Neural crest cell (in vitro differentiated cells): ENCODE measurements at regions not wholly inside any gene's neighbourhood (a gene's known extent, or its start where the extent isn't known, plus 50 kb on each side); places are given as distances from the start of the nearest gene placed in this dataset.

ENCODE experiments used
- DNase-seq: peaks from one replicate; pipeline ENCODE4 v3.0.0; 2021; ENCODE audit warnings: low read depth, mixed read lengths, low spot score
- H3K27ac Mint-ChIP-seq: one replicate; pipeline ENCODE4 v1.8.0; 2021; ENCODE audit warnings: mild to moderate bottlenecking, mixed read lengths; ENCODE audit not compliant: unreplicated experiment
- H3K27me3 Mint-ChIP-seq: 2 replicates; pipeline ENCODE4 v1.8.0; 2021; ENCODE audit warnings: low read depth, mild to moderate bottlenecking, mixed read lengths
- H3K36me3 Mint-ChIP-seq: 2 replicates; pipeline ENCODE4 v1.8.0; 2021; ENCODE audit warnings: low read depth, mild to moderate bottlenecking, mixed read lengths
- H3K4me1 Mint-ChIP-seq: 2 replicates; pipeline ENCODE4 v1.8.0; 2021; ENCODE audit warnings: mixed read lengths
- H3K4me3 Mint-ChIP-seq: one replicate; pipeline ENCODE4 v1.8.0; 2021; ENCODE audit warnings: mild to moderate bottlenecking, mixed read lengths
- H3K9me3 Mint-ChIP-seq: 2 replicates; pipeline ENCODE4 v1.8.0; 2021; ENCODE audit warnings: mixed read lengths
- CTCF ChIP-seq: fragments of 200-600 bp; sonication (generic); conservative IDR thresholded peaks from 2 replicates; pipeline ENCODE4 v1.5.0; 2021; ENCODE audit warnings: antibody characterized with exemption, mild to moderate bottlenecking

- Mint-ChIP-seq H3K4me3 (no peak overlapping the region), H3K27me3 (no peaks in the 10 kb centered on the region), H3K4me1 (no peaks in the 10 kb centered on the region), H3K36me3 (no peaks in the 10 kb centered on the region), H3K9me3 (no peaks in the 10 kb centered on the region), H3K27ac (no peak overlapping the region)
- no peak for DNase-seq
- TF ChIP-seq CTCF: no peak
These were observed 930.1 kb upstream of the NR2F2 start for GRCh38 chr15:95400428-95400827.

- Mint-ChIP-seq H3K27ac (no peak overlapping the region), H3K36me3 (no peaks in the 10 kb centered on the region), H3K27me3 (no peaks in the 10 kb centered on the region), H3K4me3 (no peak overlapping the region), H3K9me3 (no peaks in the 10 kb centered on the region), H3K4me1 (no peaks in the 10 kb centered on the region)
- no peak for DNase-seq
- no peak for TF ChIP-seq CTCF
These were observed 928.9 kb upstream of the NR2F2 start for GRCh38 chr15:95401587-95401986.

- no peaks in the 10 kb centered on the region for H3K9me3 Mint-ChIP-seq
- no peak overlapping the region for H3K27ac Mint-ChIP-seq
- H3K27me3 Mint-ChIP-seq: no peaks in the 10 kb centered on the region
- H3K36me3 Mint-ChIP-seq: no peaks in the 10 kb centered on the region
- peaks cover 15% of the 10 kb centered on the region for H3K4me1 Mint-ChIP-seq
- TF ChIP-seq CTCF: no peak
- DNase-seq: no peak
- no peak overlapping the region for H3K4me3 Mint-ChIP-seq
These were observed 925.1 kb upstream of the NR2F2 start for GRCh38 chr15:95405447-95405846.

GRCh38 chr15:95407534-95407933 lies 923.0 kb upstream of the NR2F2 start:
- TF ChIP-seq CTCF: no peak
- Mint-ChIP-seq H3K36me3 (no peaks in the 10 kb centered on the region), H3K4me3 (no peak overlapping the region), H3K27ac (no peak overlapping the region), H3K4me1 (peaks cover 15% of the 10 kb centered on the region), H3K27me3 (no peaks in the 10 kb centered on the region), H3K9me3 (peaks cover 11% of the 10 kb centered on the region)
- no peak for DNase-seq

GRCh38 chr15:95409211-95409610 lies 921.3 kb upstream of the NR2F2 start:
- peaks cover 13% of the 10 kb centered on the region for H3K9me3 Mint-ChIP-seq

More at GRCh38 chr15:95409211-95409610, 921.3 kb upstream of the NR2F2 start:
- Mint-ChIP-seq H3K4me1 (peaks cover 15% of the 10 kb centered on the region), H3K27me3 (no peaks in the 10 kb centered on the region), H3K4me3 (no peak overlapping the region), H3K36me3 (no peaks in the 10 kb centered on the region), H3K27ac (peak overlapping the region; percentile 63)
- no peak for DNase-seq
- no peak for TF ChIP-seq CTCF
